HCT116 (cell line): ENCODE measurements at regions not wholly inside any gene's neighbourhood (a gene's known extent, or its start where the extent isn't known, plus 50 kb on each side); places are given as distances from the start of the nearest gene placed in this dataset.

ENCODE experiments used
- ATAC-seq: fragments of 200-7000 bp; cut with Tn5 transposase; 2 replicates; pipeline ENCODE4 v1.9.1; 2020; ENCODE audit warnings: mild to moderate bottlenecking, moderate library complexity
- BruUV-seq: library from RNA; stranded (reverse); fragments of 400-500 nt; replicated peaks from 2 replicates; lab custom pipeline; 2021; lab: Mats Ljungman, UMichigan
- CTCF ChIA-PET: fragments of 300-600 bp; sonication (Branson Sonifier 250); formaldehyde crosslinking; loops from one replicate; lab custom pipeline; 2021; ENCODE audit warnings: antibody characterized with exemption; lab: Charles Lee
- POLR2A ChIA-PET: fragments of 300-600, 350-600 bp; sonication (Branson Sonifier 250); formaldehyde crosslinking; loops from one replicate; lab custom pipeline; 2021; ENCODE audit warnings: antibody characterized with exemption; lab: Charles Lee
- RAD21 ChIA-PET, 2 experiments: fragments of 300-600 bp; sonication (Branson Sonifier 250); formaldehyde crosslinking; loops; one replicate each; lab custom pipeline; 2023; ENCODE audit warnings: low total read pairs in 2 of 2; ENCODE audit not compliant: uncharacterized antibody in 2 of 2, unreplicated experiment in 2 of 2, low non-redundant PET in 1 of 2; lab: Charles Lee
- DNase-seq: peaks from one replicate; pipeline ENCODE4 v3.0.0-alpha.2; 2010; ENCODE audit warnings: low read depth, low spot score
- H2AFZ ChIP-seq: fragments of 200-600 bp; shearing (Covaris generic), sonication (generic); 2 replicates; pipeline ENCODE4 v1.6.1; 2017; ENCODE audit warnings: low read depth, mixed run types, mixed read lengths, antibody characterized with exemption, low read length; ENCODE audit not compliant: poor library complexity, severe bottlenecking
- H3K27ac ChIP-seq: 2 replicates; pipeline ENCODE4 v1.5.1; 2012; ENCODE audit warnings: low read depth, low read length
- H3K27me3 ChIP-seq: fragments of 200-600 bp; sonication (generic); 2 replicates; pipeline ENCODE4 v1.6.1; 2016; ENCODE audit warnings: mixed run types, low read length, mixed read lengths; ENCODE audit not compliant: insufficient read depth
- H3K36me3 ChIP-seq, 2 experiments: fragments of 200-500 bp in 1 of 2; fragments of 200-600 bp in 1 of 2; sonication (Bioruptor generic) in 1 of 2; sonication (generic) in 1 of 2; 2 replicates each; pipeline versions ENCODE4 v1.5.1 to v1.6.1; 2014 to 2016; ENCODE audit warnings: low read length in 2 of 2, inconsistent platforms in 1 of 2, mixed read lengths in 1 of 2, mixed run types in 1 of 2; ENCODE audit not compliant: insufficient read depth in 2 of 2, control insufficient read depth in 1 of 2
- H3K4me1 ChIP-seq, 2 experiments: fragments of 200-600 bp in 1 of 2; sonication (generic) in 1 of 2; 2 replicates each; pipeline versions ENCODE4 v1.5.1 to v1.6.1; 2012 to 2017; ENCODE audit warnings: low read length in 2 of 2, inconsistent platforms in 1 of 2, mild to moderate bottlenecking in 1 of 2, mixed read lengths in 1 of 2, mixed run types in 1 of 2, moderate library complexity in 1 of 2; ENCODE audit not compliant: insufficient read depth in 2 of 2, control insufficient read depth in 1 of 2
- H3K4me2 ChIP-seq: fragments of 200-600 bp; sonication (generic); 2 replicates; pipeline ENCODE4 v1.6.1; 2017; ENCODE audit warnings: mixed run types, low read length, mixed read lengths
- H3K4me3 ChIP-seq, 2 experiments: fragments of 200-600 bp in 1 of 2; sonication (generic) in 1 of 2; replicated peaks in 1 of 2; 2 replicates each; pipeline ENCODE4 v1.5.1; 2011 to 2016; ENCODE audit warnings: low read length in 2 of 2, control low read depth in 1 of 2, low read depth in 1 of 2, mild to moderate bottlenecking in 1 of 2, mixed read lengths in 1 of 2, mixed run types in 1 of 2
- H3K79me2 ChIP-seq: fragments of 200-600 bp; sonication (generic); 2 replicates; pipeline ENCODE4 v1.6.1; 2017; ENCODE audit warnings: mild to moderate bottlenecking, mixed run types, low read length, moderate library complexity, mixed read lengths; ENCODE audit not compliant: insufficient read depth
- H3K9ac ChIP-seq: fragments of 200-600 bp; sonication (generic); 2 replicates; pipeline ENCODE4 v1.6.1; 2016; ENCODE audit warnings: low read length, mixed read lengths
- H3K9me2 ChIP-seq: fragments of 200-600 bp; sonication (generic), shearing (Covaris generic); 2 replicates; pipeline ENCODE4 v1.6.1; 2017; ENCODE audit warnings: mixed run types, mild to moderate bottlenecking, moderate library complexity; ENCODE audit not compliant: insufficient read depth
- H3K9me3 ChIP-seq, 2 experiments: fragments of 200-500 bp in 1 of 2; fragments of 200-600 bp in 1 of 2; sonication (Bioruptor generic) in 1 of 2; sonication (generic) in 1 of 2; 2 replicates each; pipeline ENCODE4 v1.6.1; 2014 to 2017; ENCODE audit warnings: low read length in 2 of 2, mixed read lengths in 2 of 2, inconsistent platforms in 1 of 2, low read depth in 1 of 2, mild to moderate bottlenecking in 1 of 2, mixed run types in 1 of 2, moderate library complexity in 1 of 2; ENCODE audit not compliant: control insufficient read depth in 1 of 2, insufficient read depth in 1 of 2
- H4K20me1 ChIP-seq: fragments of 200-600 bp; sonication (generic), shearing (Covaris generic); 2 replicates; pipeline ENCODE4 v1.6.1; 2017; ENCODE audit warnings: mixed run types, mild to moderate bottlenecking, moderate library complexity; ENCODE audit not compliant: insufficient read depth
- ATF3 ChIP-seq: IDR thresholded peaks from 2 replicates; pipeline ENCODE4 v1.6.1; 2012
- FOSL1 ChIP-seq: IDR thresholded peaks from 2 replicates; pipeline ENCODE4 v1.6.1; 2012; ENCODE audit warnings: low read depth
- POLR2A ChIP-seq: IDR thresholded peaks from 2 replicates; pipeline ENCODE4 v1.7.0; 2011; ENCODE audit warnings: borderline replicate concordance; ENCODE audit not compliant: insufficient read depth, insufficient read length; ENCODE audit errors: extremely low read depth
- POLR2AphosphoS5 ChIP-seq: IDR thresholded peaks from 2 replicates; pipeline ENCODE4 v1.6.1; 2011; ENCODE audit warnings: mild to moderate bottlenecking, low read depth, low read length, moderate library complexity
- RAD21 ChIP-seq: IDR thresholded peaks from 2 replicates; pipeline ENCODE4 v1.6.1; 2012; ENCODE audit warnings: low read depth, mild to moderate bottlenecking
- TCF7L2 ChIP-seq: IDR thresholded peaks from 2 replicates; pipeline ENCODE4 v1.7.0; 2011; ENCODE audit warnings: borderline replicate concordance, inconsistent platforms; ENCODE audit not compliant: insufficient read depth, insufficient read length; ENCODE audit errors: extremely low read depth
- YY1 ChIP-seq: IDR thresholded peaks from 2 replicates; pipeline ENCODE4 v1.6.1; 2011; ENCODE audit warnings: low read length, low read depth, moderate library complexity, mild to moderate bottlenecking; ENCODE audit not compliant: insufficient replicate concordance; ENCODE audit errors: extremely low read depth
- ZBTB33 ChIP-seq: IDR thresholded peaks from 2 replicates; pipeline ENCODE4 v1.6.1; 2011; ENCODE audit warnings: mild to moderate bottlenecking, low read length, moderate library complexity; ENCODE audit not compliant: insufficient replicate concordance; ENCODE audit errors: extremely low read depth
- intact Hi-C: fragments of 100-400 bp; cut with micrococcal nuclease; formaldehyde crosslinking; loops from 2 replicates; pipeline ENCODE4 v1.10.0; 2022
- TF ChIP-seq, protein P1 (sequence below), 3 experiments: fragments of 200-600 bp in 1 of 3; sonication (generic) in 1 of 3; IDR thresholded peaks in 2 of 3; conservative IDR thresholded peaks in 1 of 3; 2 replicates each; pipeline ENCODE4 v1.5.1; 2012 to 2017; ENCODE audit warnings: low read depth in 2 of 3, low read length in 2 of 3, antibody characterized with exemption in 1 of 3, borderline replicate concordance in 1 of 3, control low read depth in 1 of 3, mild to moderate bottlenecking in 1 of 3, mixed read lengths in 1 of 3, mixed run types in 1 of 3, moderate library complexity in 1 of 3; ENCODE audit not compliant: insufficient read depth in 1 of 3

- BruUV-seq, result no TSS peak
- no peak overlapping the region for H2AFZ ChIP-seq
- no peaks in the 10 kb centered on the region for H3K9me3 ChIP-seq
- H3K27ac ChIP-seq, result no peak overlapping the region
- H3K4me3 ChIP-seq, result no peak overlapping the region
- ATAC-seq (no peak), DNase-seq (no peak)
- no peaks in the 10 kb centered on the region for H3K27me3 ChIP-seq
- no peaks in the 10 kb centered on the region for H3K79me2 ChIP-seq
- ChIA-PET POLR2A (no interaction called here), RAD21 (no interaction called here), CTCF (no interaction called here)
- H3K9ac ChIP-seq, result no peak overlapping the region
- no peaks in the 10 kb centered on the region for H3K4me1 ChIP-seq
- intact Hi-C loops, result no loop called here
- H3K36me3 ChIP-seq, result no peaks in the 10 kb centered on the region
- no peaks in the 10 kb centered on the region for H4K20me1 ChIP-seq
- no peaks in the 10 kb centered on the region for H3K9me2 ChIP-seq
- no peak overlapping the region for H3K4me2 ChIP-seq
- TF ChIP-seq ZBTB33 (no peak), TCF7L2 (no peak), ATF3 (no peak), FOSL1 (no peak), RAD21 (no peak), POLR2A (no peak), YY1 (no peak), POLR2AphosphoS5 (no peak)
- TF ChIP-seq, protein P1, sequence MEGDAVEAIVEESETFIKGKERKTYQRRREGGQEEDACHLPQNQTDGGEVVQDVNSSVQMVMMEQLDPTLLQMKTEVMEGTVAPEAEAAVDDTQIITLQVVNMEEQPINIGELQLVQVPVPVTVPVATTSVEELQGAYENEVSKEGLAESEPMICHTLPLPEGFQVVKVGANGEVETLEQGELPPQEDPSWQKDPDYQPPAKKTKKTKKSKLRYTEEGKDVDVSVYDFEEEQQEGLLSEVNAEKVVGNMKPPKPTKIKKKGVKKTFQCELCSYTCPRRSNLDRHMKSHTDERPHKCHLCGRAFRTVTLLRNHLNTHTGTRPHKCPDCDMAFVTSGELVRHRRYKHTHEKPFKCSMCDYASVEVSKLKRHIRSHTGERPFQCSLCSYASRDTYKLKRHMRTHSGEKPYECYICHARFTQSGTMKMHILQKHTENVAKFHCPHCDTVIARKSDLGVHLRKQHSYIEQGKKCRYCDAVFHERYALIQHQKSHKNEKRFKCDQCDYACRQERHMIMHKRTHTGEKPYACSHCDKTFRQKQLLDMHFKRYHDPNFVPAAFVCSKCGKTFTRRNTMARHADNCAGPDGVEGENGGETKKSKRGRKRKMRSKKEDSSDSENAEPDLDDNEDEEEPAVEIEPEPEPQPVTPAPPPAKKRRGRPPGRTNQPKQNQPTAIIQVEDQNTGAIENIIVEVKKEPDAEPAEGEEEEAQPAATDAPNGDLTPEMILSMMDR (IDR thresholded peaks at IDR 0.05 in 2 of 3, conservative IDR thresholded peaks at IDR 0.05 in 1 of 3; ENCODE audit: borderline replicate concordance in 1 of 3, insufficient read depth in 1 of 3, low read depth in 2 of 3, low read length in 2 of 3), result no peak
Observed at GRCh38 chr2:239854596-239854995, 170.5 kb downstream of the NDUFA10 start.
